ENCODE measurements at regions not wholly inside any gene's neighbourhood (a gene's known extent, or its start where the extent isn't known, plus 50 kb on each side); places are given as distances from the start of the nearest gene placed in this dataset.

- Histone ChIP-seq H3K9ac (ENCODE audit: low read length) (no peak overlapping the region), H3K27me3 (ENCODE audit: control insufficient read depth in 1 of 2, insufficient read depth in 2 of 2, low read length in 2 of 2) (peaks cover 0 to 13% of the 10 kb centered on the region in 2 donors), H3K36me3 (ENCODE audit: insufficient read depth, low read length) (no peaks in the 10 kb centered on the region), H3K9me3 (ENCODE audit: low read length) (no peaks in the 10 kb centered on the region), H3K27ac (ENCODE audit: low read depth, low read length) (no peak overlapping the region), H3K4me3 (ENCODE audit: low read depth in 1 of 2, low read length in 2 of 2) (no peak overlapping the region), H3K4me1 (ENCODE audit: insufficient read depth, low read length) (no peaks in the 10 kb centered on the region)
Observed at GRCh38 chr22:49188091-49188490, 639.6 kb downstream of the BRD1 start.

- Histone ChIP-seq H3K36me3 (ENCODE audit: insufficient read depth, low read length) (no peaks in the 10 kb centered on the region), H3K9me3 (ENCODE audit: low read length) (no peaks in the 10 kb centered on the region), H3K9ac (ENCODE audit: low read length) (no peak overlapping the region), H3K27me3 (ENCODE audit: control insufficient read depth in 1 of 2, insufficient read depth in 2 of 2, low read length in 2 of 2) (peaks cover 0 to 13% of the 10 kb centered on the region in 2 donors), H3K4me3 (ENCODE audit: low read depth in 1 of 2, low read length in 2 of 2) (no peak overlapping the region), H3K27ac (ENCODE audit: low read depth, low read length) (no peak overlapping the region), H3K4me1 (ENCODE audit: insufficient read depth, low read length) (no peaks in the 10 kb centered on the region)
Observed at GRCh38 chr22:49186762-49187161, 640.9 kb downstream of the BRD1 start.

- no peak overlapping the region for H3K9ac ChIP-seq (ENCODE audit: low read length)
- no peaks in the 10 kb centered on the region for H3K9me3 ChIP-seq (ENCODE audit: low read length)
- H3K27me3 ChIP-seq (ENCODE audit: control insufficient read depth in 1 of 2, insufficient read depth in 2 of 2, low read length in 2 of 2) = peaks cover 0 to 13% of the 10 kb centered on the region in 2 donors
- no peak overlapping the region for H3K27ac ChIP-seq (ENCODE audit: low read depth, low read length)
- no peaks in the 10 kb centered on the region for H3K4me1 ChIP-seq (ENCODE audit: insufficient read depth, low read length)
- H3K4me3 ChIP-seq (ENCODE audit: low read depth in 1 of 2, low read length in 2 of 2) = no peak overlapping the region
- H3K36me3 ChIP-seq (ENCODE audit: insufficient read depth, low read length) = no peaks in the 10 kb centered on the region
Observed at GRCh38 chr22:49186293-49186692, 641.4 kb downstream of the BRD1 start.

- H3K27me3 ChIP-seq (ENCODE audit: control insufficient read depth in 1 of 2, insufficient read depth in 2 of 2, low read length in 2 of 2) = peaks cover 0 to 13% of the 10 kb centered on the region in 2 donors
- H3K9me3 ChIP-seq (ENCODE audit: low read length) = no peaks in the 10 kb centered on the region
- H3K27ac ChIP-seq (ENCODE audit: low read depth, low read length) = no peak overlapping the region
- H3K9ac ChIP-seq (ENCODE audit: low read length) = no peak overlapping the region
- no peaks in the 10 kb centered on the region for H3K36me3 ChIP-seq (ENCODE audit: insufficient read depth, low read length)
- no peak overlapping the region for H3K4me3 ChIP-seq (ENCODE audit: low read depth in 1 of 2, low read length in 2 of 2)
- H3K4me1 ChIP-seq (ENCODE audit: insufficient read depth, low read length) = no peaks in the 10 kb centered on the region
Observed at GRCh38 chr22:49185312-49185969, 642.2 kb downstream of the BRD1 start.

GRCh38 chr22:49184736-49185135 lies 642.9 kb downstream of the BRD1 start:
- H3K36me3 ChIP-seq (ENCODE audit: insufficient read depth, low read length) = no peaks in the 10 kb centered on the region
- no peak overlapping the region for H3K9ac ChIP-seq (ENCODE audit: low read length)
- H3K4me3 ChIP-seq (ENCODE audit: low read depth in 1 of 2, low read length in 2 of 2) = no peak overlapping the region
- peaks cover 0 to 13% of the 10 kb centered on the region in 2 donors for H3K27me3 ChIP-seq (ENCODE audit: control insufficient read depth in 1 of 2, insufficient read depth in 2 of 2, low read length in 2 of 2)
- H3K9me3 ChIP-seq (ENCODE audit: low read length) = no peaks in the 10 kb centered on the region
- H3K4me1 ChIP-seq (ENCODE audit: insufficient read depth, low read length) = no peaks in the 10 kb centered on the region
- no peak overlapping the region for H3K27ac ChIP-seq (ENCODE audit: low read depth, low read length)

GRCh38 chr22:49183826-49184216 lies 643.9 kb downstream of the BRD1 start:
- H3K4me1 ChIP-seq (ENCODE audit: insufficient read depth, low read length) = no peaks in the 10 kb centered on the region
- no peak overlapping the region for H3K9ac ChIP-seq (ENCODE audit: low read length)
- no peaks in the 10 kb centered on the region for H3K36me3 ChIP-seq (ENCODE audit: insufficient read depth, low read length)
- H3K4me3 ChIP-seq (ENCODE audit: low read depth in 1 of 2, low read length in 2 of 2) = no peak overlapping the region
- H3K27ac ChIP-seq (ENCODE audit: low read depth, low read length) = no peak overlapping the region
- H3K9me3 ChIP-seq (ENCODE audit: low read length) = no peaks in the 10 kb centered on the region
- H3K27me3 ChIP-seq (ENCODE audit: control insufficient read depth in 1 of 2, insufficient read depth in 2 of 2, low read length in 2 of 2) = peaks cover 0 to 13% of the 10 kb centered on the region in 2 donors

GRCh38 chr22:49183208-49183825 lies 644.4 kb downstream of the BRD1 start:
- Histone ChIP-seq H3K9me3 (ENCODE audit: low read length) (no peaks in the 10 kb centered on the region), H3K4me1 (ENCODE audit: insufficient read depth, low read length) (no peaks in the 10 kb centered on the region), H3K4me3 (ENCODE audit: low read depth in 1 of 2, low read length in 2 of 2) (no peak overlapping the region), H3K27ac (ENCODE audit: low read depth, low read length) (no peak overlapping the region), H3K9ac (ENCODE audit: low read length) (no peak overlapping the region), H3K36me3 (ENCODE audit: insufficient read depth, low read length) (no peaks in the 10 kb centered on the region), H3K27me3 (ENCODE audit: control insufficient read depth in 1 of 2, insufficient read depth in 2 of 2, low read length in 2 of 2) (peaks cover 0 to 13% of the 10 kb centered on the region in 2 donors)

GRCh38 chr22:49182416-49182815 lies 645.3 kb downstream of the BRD1 start:
- peaks cover 0 to 13% of the 10 kb centered on the region in 2 donors for H3K27me3 ChIP-seq (ENCODE audit: control insufficient read depth in 1 of 2, insufficient read depth in 2 of 2, low read length in 2 of 2)
- no peaks in the 10 kb centered on the region for H3K36me3 ChIP-seq (ENCODE audit: insufficient read depth, low read length)
- no peak overlapping the region for H3K9ac ChIP-seq (ENCODE audit: low read length)
- no peaks in the 10 kb centered on the region for H3K4me1 ChIP-seq (ENCODE audit: insufficient read depth, low read length)
- H3K9me3 ChIP-seq (ENCODE audit: low read length) = no peaks in the 10 kb centered on the region
- H3K4me3 ChIP-seq (ENCODE audit: low read depth in 1 of 2, low read length in 2 of 2) = no peak overlapping the region
- H3K27ac ChIP-seq (ENCODE audit: low read depth, low read length) = no peak overlapping the region

GRCh38 chr22:49181942-49182341 lies 645.7 kb downstream of the BRD1 start:
- H3K36me3 ChIP-seq (ENCODE audit: insufficient read depth, low read length) = no peaks in the 10 kb centered on the region
- no peak overlapping the region for H3K9ac ChIP-seq (ENCODE audit: low read length)
- no peaks in the 10 kb centered on the region for H3K4me1 ChIP-seq (ENCODE audit: insufficient read depth, low read length)
- H3K27ac ChIP-seq (ENCODE audit: low read depth, low read length) = no peak overlapping the region
- H3K27me3 ChIP-seq (ENCODE audit: control insufficient read depth in 1 of 2, insufficient read depth in 2 of 2, low read length in 2 of 2) = peaks cover 0 to 13% of the 10 kb centered on the region in 2 donors
- no peaks in the 10 kb centered on the region for H3K9me3 ChIP-seq (ENCODE audit: low read length)
- no peak overlapping the region for H3K4me3 ChIP-seq (ENCODE audit: low read depth in 1 of 2, low read length in 2 of 2)

- no peaks in the 10 kb centered on the region for H3K36me3 ChIP-seq (ENCODE audit: insufficient read depth, low read length)
- no peak overlapping the region for H3K9ac ChIP-seq (ENCODE audit: low read length)
- H3K9me3 ChIP-seq (ENCODE audit: low read length) = no peaks in the 10 kb centered on the region
- no peak overlapping the region for H3K4me3 ChIP-seq (ENCODE audit: low read depth in 1 of 2, low read length in 2 of 2)
- H3K27me3 ChIP-seq (ENCODE audit: control insufficient read depth in 1 of 2, insufficient read depth in 2 of 2, low read length in 2 of 2) = peaks cover 0 to 13% of the 10 kb centered on the region in 2 donors
- no peak overlapping the region for H3K27ac ChIP-seq (ENCODE audit: low read depth, low read length)
- H3K4me1 ChIP-seq (ENCODE audit: insufficient read depth, low read length) = no peaks in the 10 kb centered on the region
Observed at GRCh38 chr22:49181431-49181830, 646.2 kb downstream of the BRD1 start.

- no peaks in the 10 kb centered on the region for H3K36me3 ChIP-seq (ENCODE audit: insufficient read depth, low read length)
- no peak overlapping the region for H3K4me3 ChIP-seq (ENCODE audit: low read depth in 1 of 2, low read length in 2 of 2)
- H3K9me3 ChIP-seq (ENCODE audit: low read length) = no peaks in the 10 kb centered on the region
- no peaks in the 10 kb centered on the region for H3K4me1 ChIP-seq (ENCODE audit: insufficient read depth, low read length)
- H3K27me3 ChIP-seq (ENCODE audit: control insufficient read depth in 1 of 2, insufficient read depth in 2 of 2, low read length in 2 of 2) = peaks cover 0 to 13% of the 10 kb centered on the region in 2 donors
- no peak overlapping the region for H3K27ac ChIP-seq (ENCODE audit: low read depth, low read length)
- H3K9ac ChIP-seq (ENCODE audit: low read length) = no peak overlapping the region
Observed at GRCh38 chr22:49180683-49181024, 647.0 kb downstream of the BRD1 start.
